MM.1S (cell line): ENCODE measurements at regions not wholly inside any gene's neighbourhood (a gene's known extent, or its start where the extent isn't known, plus 50 kb on each side); places are given as distances from the start of the nearest gene placed in this dataset.

Experiments used
- DNase-seq: peaks from one replicate; pipeline ENCODE4 v3.0.0-alpha.2; 2015
- H2AFZ ChIP-seq: fragments of 300-600 bp; sonication (generic); 2 replicates; pipeline ENCODE4 v1.6.0; 2016; ENCODE audit warnings: antibody characterized with exemption, low read length
- H3F3A ChIP-seq: fragments of 300-600 bp; sonication (generic); 2 replicates; pipeline ENCODE4 v1.6.1; 2016; ENCODE audit warnings: mild to moderate bottlenecking, antibody characterized with exemption, low read length, moderate library complexity, mixed read lengths; ENCODE audit not compliant: insufficient read depth
- H3K27ac ChIP-seq: fragments of 300-600 bp; sonication (generic); 2 replicates; pipeline ENCODE4 v1.5.1; 2016; ENCODE audit warnings: mild to moderate bottlenecking, low read length
- H3K27me3 ChIP-seq: fragments of 300-600 bp; sonication (generic); replicated peaks from 2 replicates; pipeline ENCODE4 v1.6.0; 2016; ENCODE audit warnings: low read length; ENCODE audit not compliant: insufficient read depth
- H3K36me3 ChIP-seq: fragments of 300-600 bp; sonication (generic); replicated peaks from 2 replicates; pipeline ENCODE4 v1.6.1; 2016; ENCODE audit warnings: mild to moderate bottlenecking, low read length, mixed read lengths; ENCODE audit not compliant: insufficient read depth
- H3K4me1 ChIP-seq: fragments of 300-600 bp; sonication (generic); 2 replicates; pipeline ENCODE4 v1.6.1; 2016; ENCODE audit warnings: low read length, mixed read lengths
- H3K4me2 ChIP-seq: fragments of 300-600 bp; sonication (generic); 2 replicates; pipeline ENCODE4 v1.6.0; 2016; ENCODE audit warnings: low read depth, low read length
- H3K4me3 ChIP-seq: fragments of 300-600 bp; sonication (generic); 2 replicates; pipeline ENCODE4 v1.5.1; 2016; ENCODE audit warnings: low read length, mixed read lengths
- H3K79me2 ChIP-seq: fragments of 300-600 bp; sonication (generic); 2 replicates; pipeline ENCODE4 v1.6.1; 2016; ENCODE audit warnings: mixed run types, low read length, mixed read lengths
- H3K9ac ChIP-seq: fragments of 300-600 bp; sonication (generic); 2 replicates; pipeline ENCODE4 v1.6.1; 2016; ENCODE audit warnings: low read length, mixed read lengths
- H3K9me2 ChIP-seq: fragments of 300-600 bp; sonication (generic); replicated peaks from 2 replicates; pipeline ENCODE4 v1.6.1; 2016; ENCODE audit warnings: mild to moderate bottlenecking, low read length, mixed read lengths; ENCODE audit not compliant: insufficient read depth
- H3K9me3 ChIP-seq: fragments of 300-600 bp; sonication (generic); replicated peaks from 2 replicates; pipeline ENCODE4 v1.6.1; 2016; ENCODE audit warnings: mild to moderate bottlenecking, low read length, mixed read lengths; ENCODE audit not compliant: insufficient read depth
- H4K20me1 ChIP-seq: fragments of 300-600 bp; sonication (generic); 2 replicates; pipeline ENCODE4 v1.6.1; 2016; ENCODE audit warnings: mild to moderate bottlenecking, low read length, moderate library complexity, mixed read lengths; ENCODE audit not compliant: insufficient read depth
- CTCF ChIP-seq: fragments of 300-600 bp; sonication (generic); IDR thresholded peaks from 2 replicates; pipeline ENCODE4 v1.5.1; 2016; ENCODE audit warnings: antibody characterized with exemption, low read length, mixed read lengths
- EZH2 ChIP-seq: fragments of 300-600 bp; sonication (generic); optimal IDR thresholded peaks from 2 replicates; pipeline ENCODE3; 2017; ENCODE audit warnings: low read depth, mild to moderate bottlenecking, antibody characterized with exemption, low read length, mixed read lengths
- EZH2phosphoT487 ChIP-seq: fragments of 300-600 bp; sonication (generic); IDR thresholded peaks from 2 replicates; pipeline ENCODE4 v1.6.1; 2018; ENCODE audit warnings: antibody characterized with exemption, low read length

- H3K27ac ChIP-seq: no peak overlapping the region
- H3K79me2 ChIP-seq: no peaks in the 10 kb centered on the region
- no peaks in the 10 kb centered on the region for H3K36me3 ChIP-seq
- no peaks in the 10 kb centered on the region for H3F3A ChIP-seq
- no peak overlapping the region for H3K4me2 ChIP-seq
- no peaks in the 10 kb centered on the region for H3K9me3 ChIP-seq
- no peak overlapping the region for H3K4me3 ChIP-seq
- H2AFZ ChIP-seq: no peak overlapping the region
- H3K27me3 ChIP-seq: no peaks in the 10 kb centered on the region
- no peaks in the 10 kb centered on the region for H3K4me1 ChIP-seq
- TF ChIP-seq EZH2: no peak
- H4K20me1 ChIP-seq: no peaks in the 10 kb centered on the region
- no peaks in the 10 kb centered on the region for H3K9me2 ChIP-seq
- no peak for DNase-seq
- no peak overlapping the region for H3K9ac ChIP-seq
These were observed 71.5 kb upstream of the EDNRA start for GRCh38 chr4:147409350-147409749.

GRCh38 chr4:147418226-147418625 lies 62.7 kb upstream of the EDNRA start:
- no peak for DNase-seq
- H3K9ac ChIP-seq: no peak overlapping the region
- no peaks in the 10 kb centered on the region for H3F3A ChIP-seq
- no peaks in the 10 kb centered on the region for H3K36me3 ChIP-seq
- TF ChIP-seq CTCF (no peak), EZH2 (no peak), EZH2phosphoT487 (no peak)
- no peaks in the 10 kb centered on the region for H3K79me2 ChIP-seq
- H3K9me3 ChIP-seq: no peaks in the 10 kb centered on the region
- no peaks in the 10 kb centered on the region for H4K20me1 ChIP-seq
- H3K4me2 ChIP-seq: no peak overlapping the region
- no peak overlapping the region for H3K4me3 ChIP-seq
- no peaks in the 10 kb centered on the region for H3K9me2 ChIP-seq
- no peaks in the 10 kb centered on the region for H3K4me1 ChIP-seq
- H3K27ac ChIP-seq: no peak overlapping the region
- no peak overlapping the region for H2AFZ ChIP-seq
- H3K27me3 ChIP-seq: no peaks in the 10 kb centered on the region

GRCh38 chr4:147421456-147421855 lies 59.4 kb upstream of the EDNRA start:
- Histone ChIP-seq H3K4me2 (no peak overlapping the region), H3K9me3 (no peaks in the 10 kb centered on the region), H3K9me2 (no peaks in the 10 kb centered on the region), H4K20me1 (no peaks in the 10 kb centered on the region), H3K27ac (no peak overlapping the region), H3K27me3 (no peaks in the 10 kb centered on the region), H3F3A (no peaks in the 10 kb centered on the region), H3K9ac (no peak overlapping the region), H2AFZ (no peak overlapping the region), H3K4me3 (no peak overlapping the region), H3K79me2 (no peaks in the 10 kb centered on the region), H3K4me1 (no peaks in the 10 kb centered on the region), H3K36me3 (no peaks in the 10 kb centered on the region)
- TF ChIP-seq EZH2phosphoT487: no peak
- no peak for TF ChIP-seq EZH2
- TF ChIP-seq CTCF: no peak
- DNase-seq: no peak

- Histone ChIP-seq H4K20me1 (no peaks in the 10 kb centered on the region), H3F3A (no peaks in the 10 kb centered on the region), H3K4me1 (no peaks in the 10 kb centered on the region), H2AFZ (no peak overlapping the region), H3K9ac (no peak overlapping the region), H3K4me3 (no peak overlapping the region), H3K9me3 (no peaks in the 10 kb centered on the region), H3K79me2 (no peaks in the 10 kb centered on the region), H3K27me3 (no peaks in the 10 kb centered on the region), H3K9me2 (no peaks in the 10 kb centered on the region), H3K27ac (no peak overlapping the region), H3K4me2 (no peak overlapping the region), H3K36me3 (no peaks in the 10 kb centered on the region)
- no peak for DNase-seq
- no peak for TF ChIP-seq EZH2phosphoT487
- TF ChIP-seq CTCF: no peak
- TF ChIP-seq EZH2: no peak
These were observed 57.7 kb upstream of the EDNRA start for GRCh38 chr4:147423229-147423628.
